Erythroblast (primary cell): ENCODE measurements at regions not wholly inside any gene's neighbourhood (a gene's known extent, or its start where the extent isn't known, plus 50 kb on each side); places are given as distances from the start of the nearest gene placed in this dataset.

ENCODE experiments used
- GATA1 ChIP-seq: IDR thresholded peaks from 2 replicates; pipeline ENCODE4 v1.6.1; 2011; ENCODE audit warnings: low read depth, mild to moderate bottlenecking, control low read depth, low read length, moderate library complexity
- POLR2A ChIP-seq: IDR thresholded peaks from 2 replicates; pipeline ENCODE4 v1.6.1; 2011; ENCODE audit warnings: mild to moderate bottlenecking, low read length

DNA sequence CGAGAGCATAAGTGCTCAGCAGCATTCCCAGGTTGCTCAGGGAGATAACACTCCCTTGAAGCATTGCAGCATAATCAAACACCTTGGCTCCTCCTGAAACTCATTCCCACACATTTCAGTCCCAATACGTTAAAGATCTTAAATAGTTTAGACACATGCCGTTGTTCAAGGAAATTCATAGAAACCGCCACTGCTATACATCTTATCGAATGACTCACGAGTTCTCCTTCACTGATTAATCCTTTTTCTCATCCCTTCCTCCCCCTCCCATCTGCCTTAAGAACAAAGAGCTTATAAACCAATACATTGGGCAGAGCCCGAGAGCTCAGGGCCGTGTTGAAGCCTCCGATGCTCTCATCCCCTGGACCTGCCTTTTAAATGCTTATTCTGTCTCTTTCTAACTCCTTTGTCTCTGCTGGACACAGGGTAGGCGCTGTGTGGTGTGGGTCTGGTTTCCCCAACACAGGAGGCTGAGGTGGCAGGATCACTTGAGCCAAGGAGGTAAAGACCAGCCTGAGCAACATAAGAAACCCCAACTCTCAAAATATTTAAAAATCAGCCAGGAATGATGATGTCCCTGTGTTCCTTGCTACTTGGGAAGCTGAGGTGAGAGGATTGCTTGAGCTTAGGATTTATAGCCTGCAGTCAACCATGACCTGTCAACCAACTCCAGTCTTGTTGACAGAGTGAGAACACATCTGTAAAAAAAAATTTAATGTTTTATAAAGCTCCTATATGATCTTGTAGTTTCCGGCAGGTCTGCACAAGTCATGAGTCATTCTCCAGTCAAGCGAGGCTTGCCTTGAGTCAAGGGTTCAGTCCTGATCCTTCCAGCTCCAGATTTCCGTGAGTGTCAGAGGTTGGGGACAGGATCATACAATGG is 394.0 kb upstream of the HSFY2 start:
- no peak for TF ChIP-seq POLR2A
- TF ChIP-seq GATA1: no peak
